ENCODE measurements at regions not wholly inside any gene's neighbourhood (a gene's known extent, or its start where the extent isn't known, plus 50 kb on each side); places are given as distances from the start of the nearest gene placed in this dataset.

GRCh38 chrX:13482746-13483541 lies 86.5 kb upstream of the EGFL6 start:
- TF ChIP-seq POLR2A (IDR thresholded peaks at IDR 0.05) (no peak), EP300 (IDR thresholded peaks at IDR 0.05) (no peak)
- TF ChIP-seq, protein P1, sequence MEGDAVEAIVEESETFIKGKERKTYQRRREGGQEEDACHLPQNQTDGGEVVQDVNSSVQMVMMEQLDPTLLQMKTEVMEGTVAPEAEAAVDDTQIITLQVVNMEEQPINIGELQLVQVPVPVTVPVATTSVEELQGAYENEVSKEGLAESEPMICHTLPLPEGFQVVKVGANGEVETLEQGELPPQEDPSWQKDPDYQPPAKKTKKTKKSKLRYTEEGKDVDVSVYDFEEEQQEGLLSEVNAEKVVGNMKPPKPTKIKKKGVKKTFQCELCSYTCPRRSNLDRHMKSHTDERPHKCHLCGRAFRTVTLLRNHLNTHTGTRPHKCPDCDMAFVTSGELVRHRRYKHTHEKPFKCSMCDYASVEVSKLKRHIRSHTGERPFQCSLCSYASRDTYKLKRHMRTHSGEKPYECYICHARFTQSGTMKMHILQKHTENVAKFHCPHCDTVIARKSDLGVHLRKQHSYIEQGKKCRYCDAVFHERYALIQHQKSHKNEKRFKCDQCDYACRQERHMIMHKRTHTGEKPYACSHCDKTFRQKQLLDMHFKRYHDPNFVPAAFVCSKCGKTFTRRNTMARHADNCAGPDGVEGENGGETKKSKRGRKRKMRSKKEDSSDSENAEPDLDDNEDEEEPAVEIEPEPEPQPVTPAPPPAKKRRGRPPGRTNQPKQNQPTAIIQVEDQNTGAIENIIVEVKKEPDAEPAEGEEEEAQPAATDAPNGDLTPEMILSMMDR (IDR thresholded peaks at IDR 0.05) = no peak
